ENCODE measurements at regions not wholly inside any gene's neighbourhood (a gene's known extent, or its start where the extent isn't known, plus 50 kb on each side); places are given as distances from the start of the nearest gene placed in this dataset.

DNA sequence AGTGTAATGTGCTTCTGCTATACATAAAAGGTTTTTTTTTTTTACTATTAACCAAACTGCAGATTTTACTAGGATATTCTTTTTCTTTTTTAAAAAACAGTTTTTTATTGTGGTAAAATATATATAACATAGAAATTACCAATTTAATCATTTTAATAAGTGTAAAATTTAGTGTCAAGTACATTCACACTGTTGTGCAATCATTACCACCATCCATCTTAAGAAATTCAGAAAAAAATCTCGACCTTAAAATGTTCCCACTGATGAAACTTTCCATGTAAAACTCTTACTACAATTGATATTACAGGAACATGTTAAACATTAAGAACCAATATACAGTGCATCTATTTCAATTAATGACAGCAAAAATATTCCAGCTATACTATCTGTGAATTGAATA, 244.8 kb upstream of the FAT3 start:
- CTCF ChIA-PET, result no interaction called here
- POLR2A ChIA-PET (ENCODE audit: unreplicated experiment), result no interaction called here
- TF ChIP-seq EZH2 (IDR thresholded peaks at IDR 0.05; ENCODE audit: low read length, unreplicated experiment) (no peak), EZH2phosphoT487 (IDR thresholded peaks at IDR 0.05; ENCODE audit: borderline replicate concordance, low read length) (no peak)
- TF ChIP-seq, protein P1, sequence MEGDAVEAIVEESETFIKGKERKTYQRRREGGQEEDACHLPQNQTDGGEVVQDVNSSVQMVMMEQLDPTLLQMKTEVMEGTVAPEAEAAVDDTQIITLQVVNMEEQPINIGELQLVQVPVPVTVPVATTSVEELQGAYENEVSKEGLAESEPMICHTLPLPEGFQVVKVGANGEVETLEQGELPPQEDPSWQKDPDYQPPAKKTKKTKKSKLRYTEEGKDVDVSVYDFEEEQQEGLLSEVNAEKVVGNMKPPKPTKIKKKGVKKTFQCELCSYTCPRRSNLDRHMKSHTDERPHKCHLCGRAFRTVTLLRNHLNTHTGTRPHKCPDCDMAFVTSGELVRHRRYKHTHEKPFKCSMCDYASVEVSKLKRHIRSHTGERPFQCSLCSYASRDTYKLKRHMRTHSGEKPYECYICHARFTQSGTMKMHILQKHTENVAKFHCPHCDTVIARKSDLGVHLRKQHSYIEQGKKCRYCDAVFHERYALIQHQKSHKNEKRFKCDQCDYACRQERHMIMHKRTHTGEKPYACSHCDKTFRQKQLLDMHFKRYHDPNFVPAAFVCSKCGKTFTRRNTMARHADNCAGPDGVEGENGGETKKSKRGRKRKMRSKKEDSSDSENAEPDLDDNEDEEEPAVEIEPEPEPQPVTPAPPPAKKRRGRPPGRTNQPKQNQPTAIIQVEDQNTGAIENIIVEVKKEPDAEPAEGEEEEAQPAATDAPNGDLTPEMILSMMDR (conservative IDR thresholded peaks at IDR 0.05; ENCODE audit: low read depth, low read length), result no peak
- Histone ChIP-seq H3K9ac (ENCODE audit: low read length) (no peak overlapping the region), H3K4me1 (ENCODE audit: insufficient read depth, low read length) (peaks cover 31% of the 10 kb centered on the region; the same call in 1 of the 2 replicates), H3K9me2 (replicated peaks; ENCODE audit: low read length) (no peaks in the 10 kb centered on the region), H3K27ac (ENCODE audit: low read length) (no peak overlapping the region), H3K4me2 (ENCODE audit: low read length) (no peak overlapping the region), H3K79me2 (ENCODE audit: low read length) (no peaks in the 10 kb centered on the region), H3K36me3 (ENCODE audit: low read depth, low read length) (no peaks in the 10 kb centered on the region), H3F3A (ENCODE audit: low read length, unreplicated experiment) (no peaks in the 10 kb centered on the region), H4K20me1 (ENCODE audit: low read length) (no peaks in the 10 kb centered on the region), H3K9me3 (ENCODE audit: low read length) (no peaks in the 10 kb centered on the region; the same call in 1 of the 2 replicates), H3K27me3 (ENCODE audit: low read length) (no peaks in the 10 kb centered on the region), H2AFZ (ENCODE audit: low read length) (no peak overlapping the region), H3K4me3 (ENCODE audit: low read length) (no peak overlapping the region)
- ATAC-seq, result no peak
- intact Hi-C loops (cut with micrococcal nuclease), result no loop called here
- no peak for DNase-seq
- BruUV-seq (replicated peaks), result no TSS peak

DNA sequence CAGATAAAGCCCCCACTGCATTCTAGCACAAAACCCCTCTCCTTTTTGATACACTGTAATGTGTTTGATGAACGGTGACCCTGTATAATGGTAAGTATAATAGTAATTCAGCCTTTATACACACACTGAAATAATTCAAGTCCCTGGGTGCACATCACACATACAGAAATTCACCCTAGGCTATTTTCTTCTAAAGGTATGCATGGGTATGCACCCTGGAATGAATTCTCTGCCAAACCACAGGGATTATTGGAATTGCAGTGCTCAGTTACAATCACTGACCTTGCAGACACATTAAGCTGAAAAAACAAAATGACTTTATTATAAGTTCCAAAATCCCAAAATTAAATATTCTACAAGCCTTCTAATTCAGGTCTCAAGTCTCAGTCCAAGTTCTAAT, 245.9 kb upstream of the FAT3 start:
- Histone ChIP-seq H3K4me3 (ENCODE audit: low read length) (no peak overlapping the region), H2AFZ (ENCODE audit: low read length) (no peak overlapping the region), H3K9me2 (replicated peaks; ENCODE audit: low read length) (no peaks in the 10 kb centered on the region), H3K4me2 (ENCODE audit: low read length) (peak overlapping the region; percentile 4; the same call in 1 of the 2 replicates), H3F3A (ENCODE audit: low read length, unreplicated experiment) (no peaks in the 10 kb centered on the region), H3K27ac (ENCODE audit: low read length) (no peak overlapping the region), H3K36me3 (ENCODE audit: low read depth, low read length) (no peaks in the 10 kb centered on the region), H4K20me1 (ENCODE audit: low read length) (no peaks in the 10 kb centered on the region), H3K79me2 (ENCODE audit: low read length) (no peaks in the 10 kb centered on the region), H3K9me3 (ENCODE audit: low read length) (peaks cover 5% of the 10 kb centered on the region; the same call in 1 of the 2 replicates), H3K9ac (ENCODE audit: low read length) (no peak overlapping the region), H3K4me1 (ENCODE audit: insufficient read depth, low read length) (peaks cover 24% of the 10 kb centered on the region; the same call in 1 of the 2 replicates), H3K27me3 (ENCODE audit: low read length) (no peaks in the 10 kb centered on the region)
- ATAC-seq (no peak), DNase-seq (peak; percentile 75)
- intact Hi-C loops (cut with micrococcal nuclease), result no loop called here
- TF ChIP-seq, protein P1 (conservative IDR thresholded peaks at IDR 0.05; ENCODE audit: low read depth, low read length), result no peak
- TF ChIP-seq EZH2phosphoT487 (IDR thresholded peaks at IDR 0.05; ENCODE audit: borderline replicate concordance, low read length) (no peak), EZH2 (IDR thresholded peaks at IDR 0.05; ENCODE audit: low read length, unreplicated experiment) (no peak)
- ChIA-PET CTCF (no interaction called here), POLR2A (ENCODE audit: unreplicated experiment) (no interaction called here)
- no TSS peak for BruUV-seq (replicated peaks)

GRCh38 chr11:91972665-91973266, 251.9 kb upstream of the FAT3 start:
- Histone ChIP-seq H4K20me1 (ENCODE audit: low read length) (no peaks in the 10 kb centered on the region), H3K9ac (ENCODE audit: low read length) (no peak overlapping the region), H3K4me3 (ENCODE audit: low read length) (no peak overlapping the region), H2AFZ (ENCODE audit: low read length) (no peak overlapping the region), H3K9me3 (ENCODE audit: low read length) (peaks cover 16% of the 10 kb centered on the region; the same call in 1 of the 2 replicates), H3K4me1 (ENCODE audit: insufficient read depth, low read length) (no peaks in the 10 kb centered on the region), H3K79me2 (ENCODE audit: low read length) (no peaks in the 10 kb centered on the region), H3K27ac (ENCODE audit: low read length) (no peak overlapping the region), H3K9me2 (replicated peaks; ENCODE audit: low read length) (no peaks in the 10 kb centered on the region), H3K4me2 (ENCODE audit: low read length) (no peak overlapping the region), H3F3A (ENCODE audit: low read length, unreplicated experiment) (no peaks in the 10 kb centered on the region), H3K27me3 (ENCODE audit: low read length) (no peaks in the 10 kb centered on the region), H3K36me3 (ENCODE audit: low read depth, low read length) (no peaks in the 10 kb centered on the region)
- ATAC-seq (no peak), DNase-seq (no peak)
- no TSS peak for BruUV-seq (replicated peaks)
- intact Hi-C loops (cut with micrococcal nuclease), result no loop called here
- ChIA-PET POLR2A (ENCODE audit: unreplicated experiment) (no interaction called here), CTCF (no interaction called here)
- TF ChIP-seq, protein P1 (conservative IDR thresholded peaks at IDR 0.05; ENCODE audit: low read depth, low read length), result no peak
- TF ChIP-seq EZH2phosphoT487 (IDR thresholded peaks at IDR 0.05; ENCODE audit: borderline replicate concordance, low read length) (no peak), EZH2 (IDR thresholded peaks at IDR 0.05; ENCODE audit: low read length, unreplicated experiment) (no peak)
